ENCODE measurements at regions not wholly inside any gene's neighbourhood (a gene's known extent, or its start where the extent isn't known, plus 50 kb on each side); places are given as distances from the start of the nearest gene placed in this dataset.
"Not testable (repeated sequence)": the region's sequence is repeated elsewhere in the genome, so short reads cannot be mapped to it uniquely, and the experiment has no call there.

GRCh38 chr7:145434811-145435210 is 599.0 kb upstream of the TPK1 start:
- no peak for FAIRE-seq

GRCh38 chr7:145431834-145432233 is 596.0 kb upstream of the TPK1 start:
- FAIRE-seq = no peak

- FAIRE-seq = not testable (repeated sequence)
Measured at GRCh38 chr7:145418481-145418880, 582.6 kb upstream of the TPK1 start.

- no peak for FAIRE-seq
Measured at GRCh38 chr7:145411066-145411465, 575.2 kb upstream of the TPK1 start.

- FAIRE-seq = no peak
Measured at GRCh38 chr7:145398758-145399157, 562.9 kb upstream of the TPK1 start.

GRCh38 chr7:145394126-145394525 is 558.3 kb upstream of the TPK1 start:
- no peak for FAIRE-seq

- no peak for FAIRE-seq
Measured at GRCh38 chr7:145382762-145383161, 546.9 kb upstream of the TPK1 start.

GRCh38 chr7:145378197-145378596 is 542.3 kb upstream of the TPK1 start:
- no peak for FAIRE-seq

- FAIRE-seq = no peak
Measured at GRCh38 chr7:145360511-145361100, 524.8 kb upstream of the TPK1 start.

- no peak for FAIRE-seq
Measured at GRCh38 chr7:145350334-145350733, 514.5 kb upstream of the TPK1 start.

- FAIRE-seq = not testable (repeated sequence)
Measured at GRCh38 chr7:145349452-145349851, 513.6 kb upstream of the TPK1 start.

- FAIRE-seq = no peak
Measured at GRCh38 chr7:145347271-145347670, 511.4 kb upstream of the TPK1 start.

GRCh38 chr7:145339319-145339718 is 503.5 kb upstream of the TPK1 start:
- no peak for FAIRE-seq

GRCh38 chr7:145331522-145331921 is 495.7 kb upstream of the TPK1 start:
- no peak for FAIRE-seq

- FAIRE-seq = no peak
Measured at GRCh38 chr7:145331076-145331475, 495.2 kb upstream of the TPK1 start.

GRCh38 chr7:145327646-145328045 is 491.8 kb upstream of the TPK1 start:
- FAIRE-seq = no peak

GRCh38 chr7:145324081-145324480 is 488.2 kb upstream of the TPK1 start:
- no peak for FAIRE-seq

- FAIRE-seq = no peak
Measured at GRCh38 chr7:145313551-145313950, 477.7 kb upstream of the TPK1 start.

- no peak for FAIRE-seq
Measured at GRCh38 chr7:145293754-145294153, 457.9 kb upstream of the TPK1 start.

- FAIRE-seq = no peak
Measured at GRCh38 chr7:145293228-145293701, 457.4 kb upstream of the TPK1 start.

- FAIRE-seq = no peak
Measured at GRCh38 chr7:145289384-145289783, 453.5 kb upstream of the TPK1 start.

GRCh38 chr7:145276118-145276517 is 440.3 kb upstream of the TPK1 start:
- no peak for FAIRE-seq

- FAIRE-seq = no peak
Measured at GRCh38 chr7:145269418-145270161, 433.7 kb upstream of the TPK1 start.

GRCh38 chr7:145265180-145265579 is 429.3 kb upstream of the TPK1 start:
- FAIRE-seq = no peak

GRCh38 chr7:145263886-145264285 is 428.0 kb upstream of the TPK1 start:
- no peak for FAIRE-seq

Data from A204.1 (cell line).